Activated CD4-positive, alpha-beta T cell treated with anti-CD3 and anti-CD28 coated beads, Interleukin-2, amount 50 U/mL, for 24 hours (primary cell): ENCODE measurements at regions not wholly inside any gene's neighbourhood (a gene's known extent, or its start where the extent isn't known, plus 50 kb on each side); places are given as distances from the start of the nearest gene placed in this dataset.

Experiments used
- DNase-seq, 2 donors: peaks; one replicate each; pipeline ENCODE4 v3.0.0-alpha.2; 2020; ENCODE audit warnings: low read depth in 1 of 2, low spot score in 1 of 2

- no peak for DNase-seq
These were observed 59.4 kb upstream of the UCN3 start for GRCh38 chr10:5305374-5305773.

- DNase-seq = no peak
These were observed 53.9 kb upstream of the UCN3 start for GRCh38 chr10:5310914-5311313.

GRCh38 chr10:5311617-5312016, 53.1 kb upstream of the UCN3 start:
- no peak for DNase-seq

GRCh38 chr10:5314840-5315239, 49.9 kb upstream of the UCN3 start:
- no peak for DNase-seq
